ENCODE measurements at regions not wholly inside any gene's neighbourhood (a gene's known extent, or its start where the extent isn't known, plus 50 kb on each side); places are given as distances from the start of the nearest gene placed in this dataset.

GRCh38 chr3:988785-989184 is 104.0 kb upstream of the CNTN6 start:
- no peak overlapping the region for H3K9ac ChIP-seq (ENCODE audit: low read length)
- no peaks in the 10 kb centered on the region for H3K9me3 ChIP-seq (ENCODE audit: insufficient read depth, low read length)
- H2AFZ ChIP-seq (ENCODE audit: low read depth, low read length, severe bottlenecking) = no peak overlapping the region
- TF ChIP-seq, protein P1, sequence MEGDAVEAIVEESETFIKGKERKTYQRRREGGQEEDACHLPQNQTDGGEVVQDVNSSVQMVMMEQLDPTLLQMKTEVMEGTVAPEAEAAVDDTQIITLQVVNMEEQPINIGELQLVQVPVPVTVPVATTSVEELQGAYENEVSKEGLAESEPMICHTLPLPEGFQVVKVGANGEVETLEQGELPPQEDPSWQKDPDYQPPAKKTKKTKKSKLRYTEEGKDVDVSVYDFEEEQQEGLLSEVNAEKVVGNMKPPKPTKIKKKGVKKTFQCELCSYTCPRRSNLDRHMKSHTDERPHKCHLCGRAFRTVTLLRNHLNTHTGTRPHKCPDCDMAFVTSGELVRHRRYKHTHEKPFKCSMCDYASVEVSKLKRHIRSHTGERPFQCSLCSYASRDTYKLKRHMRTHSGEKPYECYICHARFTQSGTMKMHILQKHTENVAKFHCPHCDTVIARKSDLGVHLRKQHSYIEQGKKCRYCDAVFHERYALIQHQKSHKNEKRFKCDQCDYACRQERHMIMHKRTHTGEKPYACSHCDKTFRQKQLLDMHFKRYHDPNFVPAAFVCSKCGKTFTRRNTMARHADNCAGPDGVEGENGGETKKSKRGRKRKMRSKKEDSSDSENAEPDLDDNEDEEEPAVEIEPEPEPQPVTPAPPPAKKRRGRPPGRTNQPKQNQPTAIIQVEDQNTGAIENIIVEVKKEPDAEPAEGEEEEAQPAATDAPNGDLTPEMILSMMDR (IDR thresholded peaks at IDR 0.05; ENCODE audit: insufficient read depth, low read length, poor library complexity, severe bottlenecking) = no peak
- TF ChIP-seq EZH2phosphoT487 (conservative IDR thresholded peaks at IDR 0.05; ENCODE audit: low read length) = no peak
- H3K79me2 ChIP-seq (ENCODE audit: insufficient read depth, low read length) = no peaks in the 10 kb centered on the region
- no peaks in the 10 kb centered on the region for H3K36me3 ChIP-seq (ENCODE audit: low read length)
- H3K27me3 ChIP-seq (ENCODE audit: low read length) = no peaks in the 10 kb centered on the region
- no peak overlapping the region for H3K4me2 ChIP-seq (ENCODE audit: low read depth, low read length, poor library complexity, severe bottlenecking)
- H4K20me1 ChIP-seq (ENCODE audit: low read depth, low read length) = no peaks in the 10 kb centered on the region
- no peak overlapping the region for H3K27ac ChIP-seq (ENCODE audit: low read depth, low read length)
- H3K9me2 ChIP-seq (replicated peaks; ENCODE audit: insufficient read depth, low read length) = no peaks in the 10 kb centered on the region
- H3K4me3 ChIP-seq (ENCODE audit: insufficient read depth, low read length, poor library complexity, severe bottlenecking) = no peak overlapping the region
- no peaks in the 10 kb centered on the region for H3F3A ChIP-seq (ENCODE audit: insufficient read depth)

DNA sequence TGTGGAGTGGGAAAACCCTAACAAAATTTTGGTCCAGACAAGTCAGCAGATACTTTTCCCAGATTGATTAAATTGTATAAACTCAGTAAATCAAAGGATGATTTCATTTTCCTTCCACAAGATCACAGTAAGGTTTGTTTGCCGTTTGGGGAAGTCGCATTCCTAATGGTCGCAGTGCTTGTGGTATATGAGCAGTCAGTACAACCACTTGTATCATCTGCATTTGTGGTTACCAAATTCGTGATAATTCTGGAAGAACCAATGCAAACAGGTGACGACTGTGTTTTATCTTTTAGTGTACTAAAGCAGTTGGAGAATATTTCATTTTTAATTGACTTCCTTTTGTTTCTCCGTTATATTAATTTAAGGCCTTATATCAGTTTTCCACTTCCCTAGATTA is 100.0 kb upstream of the CNTN6 start:
- no peak overlapping the region for H3K27ac ChIP-seq (ENCODE audit: low read depth, low read length)
- TF ChIP-seq EZH2phosphoT487 (conservative IDR thresholded peaks at IDR 0.05; ENCODE audit: low read length) = no peak
- TF ChIP-seq, protein P1 (IDR thresholded peaks at IDR 0.05; ENCODE audit: insufficient read depth, low read length, poor library complexity, severe bottlenecking) = no peak
- H3K4me2 ChIP-seq (ENCODE audit: low read depth, low read length, poor library complexity, severe bottlenecking) = no peak overlapping the region
- H3K79me2 ChIP-seq (ENCODE audit: insufficient read depth, low read length) = no peaks in the 10 kb centered on the region
- no peaks in the 10 kb centered on the region for H3K27me3 ChIP-seq (ENCODE audit: low read length)
- H3K9ac ChIP-seq (ENCODE audit: low read length) = no peak overlapping the region
- H3K9me3 ChIP-seq (ENCODE audit: insufficient read depth, low read length) = no peaks in the 10 kb centered on the region
- H3K36me3 ChIP-seq (ENCODE audit: low read length) = no peaks in the 10 kb centered on the region
- no peak overlapping the region for H3K4me3 ChIP-seq (ENCODE audit: insufficient read depth, low read length, poor library complexity, severe bottlenecking)
- H3F3A ChIP-seq (ENCODE audit: insufficient read depth) = no peaks in the 10 kb centered on the region
- no peak overlapping the region for H2AFZ ChIP-seq (ENCODE audit: low read depth, low read length, severe bottlenecking)
- H4K20me1 ChIP-seq (ENCODE audit: low read depth, low read length) = no peaks in the 10 kb centered on the region
- no peaks in the 10 kb centered on the region for H3K9me2 ChIP-seq (replicated peaks; ENCODE audit: insufficient read depth, low read length)

DNA sequence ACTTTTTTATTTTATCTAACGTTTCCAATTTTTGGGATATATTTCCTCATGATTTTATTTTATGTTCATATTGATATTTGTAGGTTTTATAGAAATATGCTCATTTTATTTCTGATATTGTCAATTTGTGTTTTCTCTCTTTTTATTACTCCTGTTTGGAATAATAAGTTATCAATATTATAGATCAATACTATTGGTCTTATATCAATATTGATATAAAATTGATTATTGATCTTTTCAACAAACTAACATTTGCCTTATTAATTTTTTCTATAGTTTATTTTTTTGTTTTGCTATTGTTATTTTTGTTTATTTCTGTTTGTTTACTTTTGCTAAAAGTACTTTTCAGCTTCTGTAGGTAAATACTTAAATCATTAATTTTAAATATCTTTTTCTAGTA is 90.8 kb upstream of the CNTN6 start:
- Histone ChIP-seq H3K9me2 (replicated peaks; ENCODE audit: insufficient read depth, low read length) (no peaks in the 10 kb centered on the region), H3K4me2 (ENCODE audit: low read depth, low read length, poor library complexity, severe bottlenecking) (no peak overlapping the region), H3K79me2 (ENCODE audit: insufficient read depth, low read length) (no peaks in the 10 kb centered on the region), H3K27me3 (ENCODE audit: low read length) (no peaks in the 10 kb centered on the region), H3K36me3 (ENCODE audit: low read length) (no peaks in the 10 kb centered on the region), H3F3A (ENCODE audit: insufficient read depth) (no peaks in the 10 kb centered on the region), H3K4me3 (ENCODE audit: insufficient read depth, low read length, poor library complexity, severe bottlenecking) (no peak overlapping the region), H3K9ac (ENCODE audit: low read length) (no peak overlapping the region), H4K20me1 (ENCODE audit: low read depth, low read length) (no peaks in the 10 kb centered on the region), H3K9me3 (ENCODE audit: insufficient read depth, low read length) (no peaks in the 10 kb centered on the region), H2AFZ (ENCODE audit: low read depth, low read length, severe bottlenecking) (no peak overlapping the region), H3K27ac (ENCODE audit: low read depth, low read length) (no peak overlapping the region)
- TF ChIP-seq, protein P1 (IDR thresholded peaks at IDR 0.05; ENCODE audit: insufficient read depth, low read length, poor library complexity, severe bottlenecking) = no peak
- no peak for TF ChIP-seq EZH2phosphoT487 (conservative IDR thresholded peaks at IDR 0.05; ENCODE audit: low read length)
